Panc1 (cell line): ENCODE measurements at regions not wholly inside any gene's neighbourhood (a gene's known extent, or its start where the extent isn't known, plus 50 kb on each side); places are given as distances from the start of the nearest gene placed in this dataset.

Experiments
- ATAC-seq: fragments of 200-7000 bp; cut with Tn5 transposase; 2 replicates; pipeline ENCODE4 v1.9.1; 2020; ENCODE audit warnings: mild to moderate bottlenecking, moderate library complexity
- BruUV-seq: library from RNA; stranded (reverse); fragments of 400-500 nt; replicated peaks from 2 replicates; lab custom pipeline; 2021; lab: Mats Ljungman, UMichigan
- CTCF ChIA-PET: fragments of 300-600 bp; sonication (Branson Sonifier 250); formaldehyde crosslinking; loops from one replicate; lab custom pipeline; 2022; ENCODE audit warnings: antibody characterized with exemption; lab: Charles Lee
- POLR2A ChIA-PET: fragments of 300-600 bp; sonication (Branson Sonifier 250); formaldehyde crosslinking; loops from one replicate; lab custom pipeline; 2022; ENCODE audit warnings: antibody characterized with exemption; lab: Charles Lee
- DNase-seq: peaks from one replicate; pipeline ENCODE4 v3.0.0-alpha.2; 2010; ENCODE audit warnings: low read depth, low spot score
- H3K27ac ChIP-seq: 2 replicates; pipeline ENCODE4 v1.5.1; 2011; ENCODE audit warnings: mild to moderate bottlenecking, low read length, inconsistent platforms
- H3K27me3 ChIP-seq: fragments of 200-500 bp; sonication (Bioruptor generic); 2 replicates; pipeline ENCODE4 v1.6.0; 2014; ENCODE audit warnings: low read length, inconsistent platforms; ENCODE audit not compliant: control insufficient read depth, insufficient read depth
- H3K36me3 ChIP-seq: fragments of 200-500 bp; sonication (Bioruptor generic); 2 replicates; pipeline ENCODE4 v1.5.1; 2014; ENCODE audit warnings: inconsistent platforms, mild to moderate bottlenecking, low read length, moderate library complexity; ENCODE audit not compliant: control insufficient read depth, insufficient read depth
- H3K4me1 ChIP-seq: 2 replicates; pipeline ENCODE4 v1.5.1; 2011; ENCODE audit warnings: inconsistent platforms, mild to moderate bottlenecking, low read length, moderate library complexity; ENCODE audit not compliant: control insufficient read depth, insufficient read depth
- H3K4me3 ChIP-seq, 2 experiments: 2 replicates each; pipeline ENCODE4 v1.5.1; 2011 to 2012; ENCODE audit warnings: low read depth in 2 of 2, low read length in 2 of 2, mild to moderate bottlenecking in 2 of 2, inconsistent platforms in 1 of 2, moderate library complexity in 1 of 2
- H3K9me3 ChIP-seq: fragments of 200-500 bp; sonication (Bioruptor generic); 2 replicates; pipeline ENCODE4 v1.5.1; 2014; ENCODE audit warnings: low read depth, mild to moderate bottlenecking, inconsistent platforms, low read length, moderate library complexity; ENCODE audit not compliant: control insufficient read depth, insufficient read depth
- CTCF ChIP-seq: fragments of 450-650 bp; IDR thresholded peaks from 2 replicates; pipeline ENCODE4 v1.5.1; 2017; ENCODE audit warnings: mild to moderate bottlenecking
- POLR2AphosphoS5 ChIP-seq: IDR thresholded peaks from 2 replicates; pipeline ENCODE4 v1.6.1; 2012; ENCODE audit warnings: mild to moderate bottlenecking, low read depth, low read length, moderate library complexity
- REST ChIP-seq, 2 experiments: IDR thresholded peaks; 2 replicates each; pipeline ENCODE4 v1.6.1; 2011 to 2012; ENCODE audit warnings: low read depth in 2 of 2, control low read depth in 1 of 2, low read length in 1 of 2, mild to moderate bottlenecking in 1 of 2, moderate library complexity in 1 of 2; ENCODE audit not compliant: insufficient read depth in 1 of 2
- SIN3A ChIP-seq: IDR thresholded peaks from 2 replicates; pipeline ENCODE4 v1.6.1; 2012; ENCODE audit warnings: low read depth, mild to moderate bottlenecking, low read length, moderate library complexity, borderline replicate concordance; ENCODE audit not compliant: insufficient read depth
- TCF7L2 ChIP-seq: IDR thresholded peaks from 2 replicates; pipeline ENCODE4 v1.6.1; 2011; ENCODE audit warnings: mild to moderate bottlenecking, low read depth, low read length, inconsistent platforms
- in situ Hi-C: cut with HindIII; loops from 2 replicates; pipeline ENCODE4 v1.10.0; 2016; ENCODE audit warnings: low sequenced_read_pairs, low pct_unique_long_range_greater_than_20kb
- intact Hi-C: fragments of 100-400 bp; cut with micrococcal nuclease; formaldehyde crosslinking; loops from one replicate; pipeline ENCODE4 v1.10.0; 2022; ENCODE audit not compliant: unreplicated experiment

DNA sequence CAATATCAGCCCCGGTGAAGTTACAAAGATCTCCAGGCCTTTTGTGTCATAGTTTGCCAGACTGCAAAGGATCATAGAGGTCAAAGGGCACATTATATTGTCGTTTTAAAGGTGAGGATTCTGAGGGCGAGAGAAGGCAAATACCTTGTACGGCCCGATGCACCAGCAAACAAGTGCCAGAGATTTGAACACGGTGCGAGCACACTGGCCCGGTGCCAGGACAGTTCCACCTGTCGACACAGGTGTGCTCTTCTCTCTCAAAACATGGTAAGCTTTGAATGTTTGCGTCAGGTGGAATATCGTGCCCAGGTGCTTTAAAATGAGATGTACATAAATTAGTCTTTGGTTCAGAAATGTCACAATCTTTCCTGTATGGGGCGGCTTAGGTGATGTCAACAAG is 776.1 kb upstream of the ID2 start:
- TF ChIP-seq SIN3A (no peak), POLR2AphosphoS5 (no peak), REST (IDR thresholded peaks at IDR 0.05; ENCODE audit: insufficient read depth in 1 of 2, low read depth in 2 of 2, low read length in 1 of 2) (no peak), CTCF (no peak), TCF7L2 (no peak)
- in situ Hi-C loops: no loop called here
- Histone ChIP-seq H3K9me3 (no peaks in the 10 kb centered on the region), H3K27me3 (no peaks in the 10 kb centered on the region), H3K4me3 (no peak overlapping the region), H3K27ac (no peak overlapping the region), H3K4me1 (no peaks in the 10 kb centered on the region), H3K36me3 (no peaks in the 10 kb centered on the region)
- no TSS peak for BruUV-seq
- intact Hi-C loops: no loop called here
- CTCF ChIA-PET: no interaction called here
- ATAC-seq: no peak
- POLR2A ChIA-PET: no interaction called here
- no peak for DNase-seq

- no peak overlapping the region for H3K4me3 ChIP-seq
- no peaks in the 10 kb centered on the region for H3K4me1 ChIP-seq
- TF ChIP-seq SIN3A (no peak), POLR2AphosphoS5 (no peak), CTCF (no peak), REST (IDR thresholded peaks at IDR 0.05; ENCODE audit: insufficient read depth in 1 of 2, low read depth in 2 of 2, low read length in 1 of 2) (no peak), TCF7L2 (no peak)
- in situ Hi-C loops: no loop called here
- H3K36me3 ChIP-seq: no peaks in the 10 kb centered on the region
- intact Hi-C loops: no loop called here
- DNase-seq (no peak), ATAC-seq (no peak)
- no peaks in the 10 kb centered on the region for H3K9me3 ChIP-seq
- H3K27me3 ChIP-seq: no peaks in the 10 kb centered on the region
- no TSS peak for BruUV-seq
- ChIA-PET POLR2A (no interaction called here), CTCF (no interaction called here)
- H3K27ac ChIP-seq: no peak overlapping the region
These were observed 775.4 kb upstream of the ID2 start for GRCh38 chr2:7906431-7906830.
